GM12892 (cell line): ENCODE measurements at regions not wholly inside any gene's neighbourhood (a gene's known extent, or its start where the extent isn't known, plus 50 kb on each side); places are given as distances from the start of the nearest gene placed in this dataset.

Source experiments
- POLR2A ChIP-seq: IDR thresholded peaks from 2 replicates; pipeline ENCODE4 v1.6.1; 2011; ENCODE audit warnings: low read depth, low read length, control low read depth
- POLR2AphosphoS5 ChIP-seq: IDR thresholded peaks from 2 replicates; pipeline ENCODE4 v1.6.1; 2011; ENCODE audit warnings: low read depth, low read length, control low read depth
- TAF1 ChIP-seq: IDR thresholded peaks from 2 replicates; pipeline ENCODE4 v1.6.1; 2011; ENCODE audit warnings: low read depth, mild to moderate bottlenecking, control low read depth, low read length, borderline replicate concordance

GRCh38 chr11:19332476-19332875 lies 91.7 kb upstream of the E2F8 start:
- TF ChIP-seq TAF1 (no peak), POLR2AphosphoS5 (no peak), POLR2A (no peak)
